Motor neuron (in vitro differentiated cells): ENCODE measurements at regions not wholly inside any gene's neighbourhood (a gene's known extent, or its start where the extent isn't known, plus 50 kb on each side); places are given as distances from the start of the nearest gene placed in this dataset.

Source experiments
- ATAC-seq, 8 experiments: fragments of 200-7000 bp; cut with Tn5 transposase; replicated peaks in 6 of 8; 2 replicates each; pipeline ENCODE4 v1.8.0; 2021; ENCODE audit warnings: mild to moderate bottlenecking in 8 of 8, moderate library complexity in 8 of 8
- H3K27ac ChIP-seq, 2 donors: fragments of 250-450 bp; sonication (Bioruptor Pico); 2 replicates each; pipeline ENCODE4 v1.9.0; 2021; ENCODE audit warnings: antibody characterized with exemption in 2 of 2, mild to moderate bottlenecking in 2 of 2, moderate library complexity in 1 of 2
- H3K4me1 ChIP-seq, 2 donors: fragments of 250-450 bp; sonication (Bioruptor Pico); replicated peaks in 1 of 2; 2 replicates each; pipeline ENCODE4 v1.6.1; 2021; ENCODE audit warnings: antibody characterized with exemption in 2 of 2, mild to moderate bottlenecking in 2 of 2, moderate library complexity in 1 of 2
- H3K4me3 ChIP-seq, 5 donors: fragments of 250-450 bp; sonication (Bioruptor Pico); 2 replicates each; pipeline ENCODE4 v1.9.0; 2021; ENCODE audit warnings: antibody characterized with exemption in 5 of 5, mild to moderate bottlenecking in 5 of 5, moderate library complexity in 4 of 5
- WGBS, 10 experiments: fragments of 450-650 bp; shearing (Covaris generic); methylation state at CpG; one replicate each; pipeline ENCODE4 v1.0.0; 2022; 5-methylcytosine and 5-hydroxymethylcytosine counted together
- in situ Hi-C, 9 experiments: fragments of 400-800 bp; cut with MboI; loops; one replicate each; pipeline ENCODE4 v1.15.0; 2021; ENCODE audit warnings: low sequenced_read_pairs in 9 of 9, low pct_unique_long_range_greater_than_20kb in 2 of 9; ENCODE audit not compliant: unreplicated experiment in 9 of 9

- ATAC-seq: no peak
- in situ Hi-C loops: loop anchor here in 1 of 9 experiments (25.0 kb wide), 1 partner anchor 225 kb away; no protein-coding TSS in a partner anchor
- 59 to 95% (median 83%) methylated on average over 1 to 4 of the region's 4 CpGs for WGBS, 10 experiments
- no peak overlapping the region for H3K4me3 ChIP-seq
- H3K27ac ChIP-seq: no peak overlapping the region
- H3K4me1 ChIP-seq: no peaks in the 10 kb centered on the region
Measured at GRCh38 chr12:60262378-60262777, 666.5 kb downstream of the SLC16A7 start.

DNA sequence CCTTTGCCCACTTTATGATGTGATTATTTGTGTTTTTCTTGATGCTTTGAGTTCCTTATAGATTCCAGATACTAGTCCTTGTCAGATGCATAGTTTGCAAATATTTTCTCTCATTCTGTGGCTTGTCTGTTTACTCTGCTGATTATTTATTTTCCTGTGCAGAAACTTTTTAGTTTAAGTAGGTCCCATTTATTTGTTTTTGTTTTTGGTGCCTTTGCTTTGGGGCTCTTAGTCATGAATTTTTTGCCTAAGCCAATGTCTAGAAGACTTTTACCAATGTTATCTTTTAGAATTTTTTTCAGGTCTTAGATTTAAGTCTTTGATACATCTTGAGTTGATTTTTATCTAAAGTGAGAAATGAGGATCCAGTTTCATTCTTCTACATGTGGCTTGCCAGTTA is 667.3 kb downstream of the SLC16A7 start:
- ATAC-seq: no peak
- in situ Hi-C loops: loop anchor here in 1 of 9 experiments (25.0 kb wide), 1 partner anchor 224 kb away; no protein-coding TSS in a partner anchor
- H3K27ac ChIP-seq: no peak overlapping the region
- H3K4me1 ChIP-seq: no peaks in the 10 kb centered on the region
- H3K4me3 ChIP-seq: no peak overlapping the region

DNA sequence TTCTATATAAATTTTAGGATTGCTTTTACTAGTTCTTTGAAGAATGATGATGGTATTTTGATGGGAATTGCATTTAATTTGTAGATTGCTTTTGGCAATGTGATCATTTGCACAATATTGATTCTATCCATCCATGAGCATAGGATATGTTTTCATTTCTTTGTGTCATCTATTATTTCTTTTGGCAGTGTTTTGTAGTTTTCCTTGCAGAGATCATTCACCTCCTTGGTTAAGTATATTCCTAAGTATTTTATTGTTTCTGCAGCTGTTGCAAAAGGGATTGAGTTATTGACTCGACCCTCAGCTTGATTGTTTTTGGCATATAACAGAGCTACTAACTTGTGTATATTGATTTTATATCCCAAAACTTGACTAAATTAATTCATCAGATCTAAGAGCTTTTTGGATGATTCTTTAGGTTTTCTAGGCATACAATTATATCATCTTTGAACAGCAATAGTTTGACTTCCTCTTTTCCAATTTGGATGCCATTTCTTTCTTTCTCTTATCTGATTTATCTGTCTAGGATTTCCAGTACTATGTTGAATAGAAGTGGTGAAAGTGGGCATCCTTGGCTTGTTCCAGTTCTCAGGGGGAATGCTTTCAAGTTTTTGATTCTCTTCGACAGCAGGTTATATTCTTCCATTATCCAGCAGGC is 668.1 kb downstream of the SLC16A7 start:
- 20 to 88% (median 67%) methylated on average over 1 to 2 of the region's 2 CpGs for WGBS, 10 experiments
- ATAC-seq: no peak
- Histone ChIP-seq H3K4me3 (no peak overlapping the region), H3K27ac (no peak overlapping the region), H3K4me1 (no peaks in the 10 kb centered on the region)
- in situ Hi-C loops: loop anchor here in 1 of 9 experiments (25.0 kb wide), 1 partner anchor 223 kb away; no protein-coding TSS in a partner anchor

DNA sequence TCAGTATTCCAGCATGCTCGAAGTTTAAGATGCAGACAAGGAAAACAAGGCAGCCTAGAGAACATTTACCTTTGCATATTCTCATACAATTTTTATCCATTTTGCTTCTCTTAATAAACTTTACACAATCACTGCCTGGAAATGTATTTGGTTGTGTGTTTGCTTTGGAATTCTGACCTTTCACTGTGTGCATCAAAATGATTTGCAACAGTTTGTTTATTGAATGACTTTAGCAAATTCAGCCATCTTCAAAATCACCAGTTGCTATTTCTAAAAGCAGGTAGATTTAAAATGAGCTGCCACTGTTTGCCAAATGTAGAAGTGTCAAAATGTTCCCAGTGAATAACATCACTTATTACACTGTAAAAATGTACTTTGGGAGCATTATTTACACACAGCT is 669.9 kb downstream of the SLC16A7 start:
- Histone ChIP-seq H3K4me3 (no peak overlapping the region), H3K27ac (no peak overlapping the region), H3K4me1 (no peaks in the 10 kb centered on the region)
- WGBS, 10 experiments: 0 to 82% (median 71%) methylated on average over 1 of the region's 1 CpG
- ATAC-seq: no peak
- in situ Hi-C loops: loop anchor here in 1 of 9 experiments (25.0 kb wide), 1 partner anchor 222 kb away; no protein-coding TSS in a partner anchor

DNA sequence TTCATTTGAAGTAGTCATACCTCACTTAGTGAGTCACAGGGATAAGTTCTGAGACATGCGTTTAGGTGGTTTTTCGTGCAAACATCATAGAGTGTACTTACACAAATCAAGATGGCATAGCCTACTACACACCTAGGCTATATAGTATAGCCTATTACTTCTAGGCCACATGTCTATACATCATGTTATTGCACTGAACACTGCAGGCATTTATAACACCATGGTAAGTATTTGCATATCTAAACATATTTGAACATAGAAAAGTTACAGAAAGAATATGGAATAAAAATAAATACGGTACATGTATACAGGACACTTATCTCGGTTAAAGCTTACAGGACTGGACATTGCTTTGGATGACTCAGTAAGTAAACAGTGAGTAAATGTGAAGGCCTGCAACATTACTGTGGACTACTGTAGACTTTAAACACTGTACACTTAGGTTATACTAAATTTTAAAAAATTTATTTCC is 670.6 kb downstream of the SLC16A7 start:
- WGBS, 10 experiments: 64 to 100% (median 90%) methylated on average over 1 to 4 of the region's 4 CpGs; no CpG with 5 or more reads in 1 of the 10 experiments
- H3K27ac ChIP-seq: no peak overlapping the region
- no peak overlapping the region for H3K4me3 ChIP-seq
- in situ Hi-C loops: loop anchor here in 1 of 9 experiments (25.0 kb wide), 1 partner anchor 221 kb away; no protein-coding TSS in a partner anchor
- H3K4me1 ChIP-seq: no peaks in the 10 kb centered on the region
- peak in 2 of 8 experiments; percentile 53 to 68 for ATAC-seq

DNA sequence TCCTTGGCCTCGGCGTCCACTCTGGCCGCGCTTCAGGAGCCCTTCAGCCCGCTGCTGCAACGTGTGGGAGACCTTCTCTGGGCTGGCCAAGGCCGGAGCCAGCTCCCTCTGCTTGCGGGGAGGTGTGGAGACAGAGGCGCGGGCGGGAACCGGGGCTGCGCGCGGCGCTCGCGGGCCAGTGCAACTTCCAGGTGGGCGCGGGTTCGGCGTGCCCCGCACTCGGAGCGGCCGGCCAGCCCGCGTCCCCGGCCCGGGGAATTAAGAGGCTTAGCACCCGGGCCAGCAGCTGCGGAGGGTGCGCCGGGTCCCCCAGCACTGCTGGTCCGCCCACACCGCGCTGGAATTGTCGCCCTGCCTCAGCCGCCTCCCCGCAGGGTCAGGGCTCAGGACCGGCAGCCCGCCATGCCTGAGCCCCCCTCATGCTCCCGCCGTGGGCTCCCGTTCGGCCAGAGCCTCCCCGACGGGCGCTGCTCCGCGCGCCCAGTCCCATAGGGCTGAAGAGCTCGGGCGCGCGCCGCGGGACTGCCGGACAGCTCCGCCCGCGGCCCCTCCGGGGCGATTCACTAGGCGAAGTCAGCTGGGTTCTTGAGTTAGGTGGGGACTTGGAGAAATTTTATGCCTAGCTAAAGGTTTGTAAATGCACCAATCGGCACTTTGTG is 673.9 kb downstream of the SLC16A7 start:
- Histone ChIP-seq H3K27ac (no peak overlapping the region), H3K4me3 (no peak overlapping the region), H3K4me1 (no peaks in the 10 kb centered on the region)
- in situ Hi-C loops: loop anchor here in 1 of 9 experiments (25.0 kb wide), 1 partner anchor 218 kb away; no protein-coding TSS in a partner anchor
- no peak for ATAC-seq
- WGBS, 10 experiments: 93 to 100% (median 100%) methylated on average over 1 to 7 of the region's 66 CpGs; no CpG with 5 or more reads in 3 of the 10 experiments

DNA sequence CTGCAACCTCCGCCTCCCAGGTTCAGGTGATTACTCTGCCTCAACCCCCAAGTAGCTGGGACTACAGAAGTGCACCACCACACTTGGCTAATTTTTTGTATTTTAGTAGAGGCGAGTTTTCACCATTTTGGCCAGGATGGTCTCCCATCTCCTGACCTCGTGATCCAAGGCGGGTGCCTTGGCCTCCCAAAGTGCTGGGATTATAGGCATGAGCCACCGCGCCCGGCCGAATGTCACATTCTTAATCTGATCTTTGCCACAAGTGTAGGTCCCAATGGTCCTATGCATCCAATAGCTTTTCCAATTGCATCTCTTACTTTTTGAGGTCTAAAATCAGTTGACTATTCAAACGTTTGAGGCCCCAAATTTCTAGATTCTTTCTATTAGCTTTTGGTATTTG is 676.0 kb downstream of the SLC16A7 start:
- no peak for ATAC-seq
- in situ Hi-C loops: loop anchor here in 1 of 9 experiments (25.0 kb wide), 1 partner anchor 215 kb away; no protein-coding TSS in a partner anchor
- 0 to 100% (median 84%) methylated on average over 1 to 7 of the region's 9 CpGs for WGBS, 10 experiments
- no peak overlapping the region for H3K4me3 ChIP-seq
- H3K4me1 ChIP-seq: no peaks in the 10 kb centered on the region
- no peak overlapping the region for H3K27ac ChIP-seq

- no peak for ATAC-seq
- 0 to 100% (median 54%) methylated on average over 1 to 2 of the region's 2 CpGs; no CpG with 5 or more reads in 2 of the 10 experiments for WGBS, 10 experiments
Measured at GRCh38 chr12:60278209-60278608, 682.4 kb downstream of the SLC16A7 start.

GRCh38 chr12:60279221-60279620 is 683.4 kb downstream of the SLC16A7 start:
- Histone ChIP-seq H3K4me3 (no peak overlapping the region), H3K27ac (no peak overlapping the region), H3K4me1 (no peaks in the 10 kb centered on the region)
- in situ Hi-C loops: no loop called here
- 20 to 100% (median 83%) methylated on average over 1 of the region's 1 CpG; no CpG with 5 or more reads in 2 of the 10 experiments for WGBS, 10 experiments
- ATAC-seq: no peak

More at GRCh38 chr12:60278209-60278608, 682.4 kb downstream of the SLC16A7 start:
- Histone ChIP-seq H3K4me1 (no peaks in the 10 kb centered on the region), H3K4me3 (no peak overlapping the region), H3K27ac (no peak overlapping the region)
- in situ Hi-C loops: no loop called here

GRCh38 chr12:60281522-60281921 is 685.7 kb downstream of the SLC16A7 start:
- in situ Hi-C loops: no loop called here
- 76 to 100% (median 100%) methylated on average over 1 to 7 of the region's 8 CpGs; no CpG with 5 or more reads in 3 of the 10 experiments for WGBS, 10 experiments
- no peak for ATAC-seq
- H3K4me1 ChIP-seq: no peaks in the 10 kb centered on the region
- H3K4me3 ChIP-seq: no peak overlapping the region
- H3K27ac ChIP-seq: no peak overlapping the region

DNA sequence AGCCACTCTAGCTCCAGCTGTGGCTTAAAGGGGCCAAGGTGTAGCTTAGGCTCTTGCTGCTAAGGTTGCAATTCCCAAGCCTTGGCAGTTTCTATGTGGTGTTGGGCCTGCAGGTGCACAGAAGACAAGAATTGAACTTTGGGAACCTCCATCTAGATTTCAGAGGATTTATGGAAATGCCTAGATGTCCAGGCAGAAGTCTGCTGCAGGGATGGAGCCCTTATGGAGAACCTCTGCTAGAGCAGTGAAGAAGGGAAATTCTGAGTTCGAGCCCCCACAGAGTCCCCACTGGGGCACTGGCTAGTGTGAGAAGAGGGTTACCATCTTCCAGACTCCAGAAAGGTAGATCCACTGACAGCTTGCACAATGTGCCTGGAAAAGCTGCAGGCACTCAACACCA is 694.7 kb downstream of the SLC16A7 start:
- no peak for ATAC-seq
- Histone ChIP-seq H3K4me3 (no peak overlapping the region), H3K27ac (no peak overlapping the region), H3K4me1 (no peaks in the 10 kb centered on the region)
- WGBS, 10 experiments: 60% methylated on average over 1 of the region's 1 CpG; no CpG with 5 or more reads in 9 of the 10 experiments
- in situ Hi-C loops: no loop called here

DNA sequence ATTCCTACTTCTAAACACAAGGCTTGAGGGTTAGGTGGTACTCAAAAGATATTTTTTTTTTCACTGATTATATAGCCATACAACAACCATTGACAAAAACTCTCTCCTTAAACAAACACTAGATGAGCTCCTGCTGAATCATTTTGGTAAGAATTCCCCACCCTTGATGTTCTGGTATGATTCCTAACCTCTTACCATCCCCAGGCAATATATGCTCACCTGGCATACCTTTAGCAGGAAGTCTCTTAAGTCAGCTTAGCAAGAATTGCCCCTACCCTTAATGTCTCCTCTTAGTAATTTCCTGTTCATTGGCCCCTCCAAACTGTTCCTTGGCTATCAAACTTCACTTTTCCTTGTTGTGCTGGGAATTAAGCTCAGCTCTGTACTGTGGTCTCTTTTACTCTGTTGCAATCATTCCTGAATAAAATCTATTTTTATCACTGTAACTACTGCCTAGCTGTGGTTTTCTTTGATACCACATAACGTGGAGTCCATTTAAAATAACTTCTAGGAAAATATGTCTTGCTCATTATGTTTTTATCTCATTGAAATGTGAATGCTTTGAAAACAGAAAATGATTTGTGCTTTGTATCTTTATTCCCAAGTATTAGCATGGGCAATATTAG is 712.6 kb downstream of the SLC16A7 start:
- in situ Hi-C loops: no loop called here
- Histone ChIP-seq H3K4me3 (no peak overlapping the region), H3K27ac (no peak overlapping the region), H3K4me1 (no peaks in the 10 kb centered on the region)
- WGBS, 10 experiments: 0 to 71% (median 27%) methylated on average over 1 of the region's 1 CpG; no CpG with 5 or more reads in 2 of the 10 experiments
- ATAC-seq: peak in 2 of 8 experiments; percentile 42 to 52

DNA sequence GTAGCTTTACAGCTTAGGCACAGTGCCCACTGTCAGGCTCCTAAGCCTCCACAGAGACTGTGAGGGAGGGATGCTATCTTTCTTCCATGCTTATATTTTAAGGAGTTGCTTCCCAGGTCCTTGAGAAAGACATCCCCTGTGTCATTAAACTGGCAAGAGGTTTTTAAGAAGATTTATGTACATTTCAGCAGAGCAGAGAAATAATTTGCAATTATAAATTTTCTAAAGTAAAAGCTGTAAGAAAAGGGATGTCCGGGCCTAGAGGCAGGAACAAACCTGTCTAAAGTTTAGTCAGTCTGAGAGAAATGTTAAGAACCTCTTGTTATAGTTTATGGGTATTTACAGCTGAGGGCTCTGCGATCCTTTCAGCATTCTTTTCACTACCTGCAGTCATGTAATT is 716.1 kb downstream of the SLC16A7 start:
- H3K4me1 ChIP-seq: no peaks in the 10 kb centered on the region
- no peak overlapping the region for H3K27ac ChIP-seq
- no peak overlapping the region for H3K4me3 ChIP-seq
- in situ Hi-C loops: no loop called here
- peak in 3 of 8 experiments; percentile 68 to 85 (median 78) for ATAC-seq
- WGBS, 10 experiments: 10 to 100% (median 83%) methylated on average over 1 to 2 of the region's 2 CpGs; no CpG with 5 or more reads in 2 of the 10 experiments
